ENCODE measurements at regions not wholly inside any gene's neighbourhood (a gene's known extent, or its start where the extent isn't known, plus 50 kb on each side); places are given as distances from the start of the nearest gene placed in this dataset.
"Not testable (repeated sequence)": the region's sequence is repeated elsewhere in the genome, so short reads cannot be mapped to it uniquely, and the experiment has no call there.

GRCh38 chr14:28245216-28245615, 521.4 kb upstream of the FOXG1 start:
- TF ChIP-seq ZNF274 (IDR thresholded peaks at IDR 0.05; ENCODE audit: low read depth, low read length) (no peak), SUZ12 (IDR thresholded peaks at IDR 0.05; ENCODE audit: extremely low read depth, insufficient read depth, insufficient read length) (no peak), YY1 (IDR thresholded peaks at IDR 0.05; ENCODE audit: insufficient read depth, insufficient read length) (no peak)
- H3K9me3 ChIP-seq (ENCODE audit: insufficient read depth, low read length) = no peaks in the 10 kb centered on the region
- H3K4me3 ChIP-seq (ENCODE audit: insufficient read length, low read depth) = no peak overlapping the region
- DNase-seq (ENCODE audit: low read depth, low spot score) = no peak
- H3K27me3 ChIP-seq (ENCODE audit: insufficient read depth, insufficient read length) = no peaks in the 10 kb centered on the region
- no peaks in the 10 kb centered on the region for H3K36me3 ChIP-seq (ENCODE audit: insufficient read depth, insufficient read length, low read length)
- no peak overlapping the region for H3K9ac ChIP-seq (ENCODE audit: insufficient read length, low read depth)
- no peaks in the 10 kb centered on the region for H3K4me1 ChIP-seq (ENCODE audit: insufficient read depth, insufficient read length)

- DNase-seq (ENCODE audit: low read depth, low spot score) = no peak
- Histone ChIP-seq H3K4me3 (ENCODE audit: insufficient read length, low read depth) (no peak overlapping the region), H3K27me3 (ENCODE audit: insufficient read depth, insufficient read length) (no peaks in the 10 kb centered on the region), H3K9me3 (ENCODE audit: insufficient read depth, low read length) (no peaks in the 10 kb centered on the region), H3K4me1 (ENCODE audit: insufficient read depth, insufficient read length) (no peaks in the 10 kb centered on the region), H3K9ac (ENCODE audit: insufficient read length, low read depth) (no peak overlapping the region), H3K36me3 (ENCODE audit: insufficient read depth, insufficient read length, low read length) (no peaks in the 10 kb centered on the region)
- no peak for TF ChIP-seq SUZ12 (IDR thresholded peaks at IDR 0.05; ENCODE audit: extremely low read depth, insufficient read depth, insufficient read length)
- TF ChIP-seq ZNF274 (IDR thresholded peaks at IDR 0.05; ENCODE audit: low read depth, low read length) = no peak
- TF ChIP-seq YY1 (IDR thresholded peaks at IDR 0.05; ENCODE audit: insufficient read depth, insufficient read length) = no peak
These were observed 519.1 kb upstream of the FOXG1 start for GRCh38 chr14:28247491-28247890.

- not testable (repeated sequence) for H3K9ac ChIP-seq (ENCODE audit: insufficient read length, low read depth); DNase-seq (ENCODE audit: low read depth, low spot score); H3K4me1 ChIP-seq (ENCODE audit: insufficient read depth, insufficient read length); H3K27me3 ChIP-seq (ENCODE audit: insufficient read depth, insufficient read length); H3K36me3 ChIP-seq (ENCODE audit: insufficient read depth, insufficient read length, low read length); H3K9me3 ChIP-seq (ENCODE audit: insufficient read depth, low read length); H3K4me3 ChIP-seq (ENCODE audit: insufficient read length, low read depth)
These were observed 514.5 kb upstream of the FOXG1 start for GRCh38 chr14:28252124-28252523.

GRCh38 chr14:28254768-28255167, 511.8 kb upstream of the FOXG1 start:
- Histone ChIP-seq H3K36me3 (ENCODE audit: insufficient read depth, insufficient read length, low read length) (no peaks in the 10 kb centered on the region), H3K9ac (ENCODE audit: insufficient read length, low read depth) (no peak overlapping the region), H3K27me3 (ENCODE audit: insufficient read depth, insufficient read length) (no peaks in the 10 kb centered on the region), H3K4me3 (ENCODE audit: insufficient read length, low read depth) (no peak overlapping the region), H3K9me3 (ENCODE audit: insufficient read depth, low read length) (no peaks in the 10 kb centered on the region), H3K4me1 (ENCODE audit: insufficient read depth, insufficient read length) (no peaks in the 10 kb centered on the region)
- no peak for TF ChIP-seq SUZ12 (IDR thresholded peaks at IDR 0.05; ENCODE audit: extremely low read depth, insufficient read depth, insufficient read length)
- TF ChIP-seq YY1 (IDR thresholded peaks at IDR 0.05; ENCODE audit: insufficient read depth, insufficient read length) = no peak
- TF ChIP-seq ZNF274 (IDR thresholded peaks at IDR 0.05; ENCODE audit: low read depth, low read length) = no peak
- DNase-seq (ENCODE audit: low read depth, low spot score) = no peak

GRCh38 chr14:28264306-28264705, 502.3 kb upstream of the FOXG1 start:
- DNase-seq (ENCODE audit: low read depth, low spot score) = no peak
- TF ChIP-seq ZNF274 (IDR thresholded peaks at IDR 0.05; ENCODE audit: low read depth, low read length) (no peak), YY1 (IDR thresholded peaks at IDR 0.05; ENCODE audit: insufficient read depth, insufficient read length) (no peak), SUZ12 (IDR thresholded peaks at IDR 0.05; ENCODE audit: extremely low read depth, insufficient read depth, insufficient read length) (no peak)
- H3K9me3 ChIP-seq (ENCODE audit: insufficient read depth, low read length) = peaks cover 6% of the 10 kb centered on the region; the same call in 1 of the 2 replicates
- H3K36me3 ChIP-seq (ENCODE audit: insufficient read depth, insufficient read length, low read length) = no peaks in the 10 kb centered on the region
- no peak overlapping the region for H3K9ac ChIP-seq (ENCODE audit: insufficient read length, low read depth)
- no peak overlapping the region for H3K4me3 ChIP-seq (ENCODE audit: insufficient read length, low read depth)
- H3K27me3 ChIP-seq (ENCODE audit: insufficient read depth, insufficient read length) = no peaks in the 10 kb centered on the region
- no peaks in the 10 kb centered on the region for H3K4me1 ChIP-seq (ENCODE audit: insufficient read depth, insufficient read length)

GRCh38 chr14:28272270-28272669, 494.3 kb upstream of the FOXG1 start:
- no peak overlapping the region for H3K9ac ChIP-seq (ENCODE audit: insufficient read length, low read depth)
- TF ChIP-seq SUZ12 (IDR thresholded peaks at IDR 0.05; ENCODE audit: extremely low read depth, insufficient read depth, insufficient read length) = no peak
- H3K36me3 ChIP-seq (ENCODE audit: insufficient read depth, insufficient read length, low read length) = no peaks in the 10 kb centered on the region
- no peaks in the 10 kb centered on the region; the same call in 1 of the 2 replicates for H3K9me3 ChIP-seq (ENCODE audit: insufficient read depth, low read length)
- H3K4me1 ChIP-seq (ENCODE audit: insufficient read depth, insufficient read length) = no peaks in the 10 kb centered on the region
- H3K4me3 ChIP-seq (ENCODE audit: insufficient read length, low read depth) = no peak overlapping the region
- no peak for DNase-seq (ENCODE audit: low read depth, low spot score)
- no peaks in the 10 kb centered on the region for H3K27me3 ChIP-seq (ENCODE audit: insufficient read depth, insufficient read length)

- H3K4me3 ChIP-seq (ENCODE audit: insufficient read length, low read depth) = no peak overlapping the region
- TF ChIP-seq ZNF274 (IDR thresholded peaks at IDR 0.05; ENCODE audit: low read depth, low read length) = no peak
- TF ChIP-seq YY1 (IDR thresholded peaks at IDR 0.05; ENCODE audit: insufficient read depth, insufficient read length) = no peak
- TF ChIP-seq SUZ12 (IDR thresholded peaks at IDR 0.05; ENCODE audit: extremely low read depth, insufficient read depth, insufficient read length) = no peak
- no peak for DNase-seq (ENCODE audit: low read depth, low spot score)
- H3K36me3 ChIP-seq (ENCODE audit: insufficient read depth, insufficient read length, low read length) = no peaks in the 10 kb centered on the region
- H3K27me3 ChIP-seq (ENCODE audit: insufficient read depth, insufficient read length) = no peaks in the 10 kb centered on the region
- H3K9ac ChIP-seq (ENCODE audit: insufficient read length, low read depth) = no peak overlapping the region
- no peaks in the 10 kb centered on the region for H3K9me3 ChIP-seq (ENCODE audit: insufficient read depth, low read length)
- H3K4me1 ChIP-seq (ENCODE audit: insufficient read depth, insufficient read length) = no peaks in the 10 kb centered on the region
These were observed 486.1 kb upstream of the FOXG1 start for GRCh38 chr14:28280530-28280929.

DNA sequence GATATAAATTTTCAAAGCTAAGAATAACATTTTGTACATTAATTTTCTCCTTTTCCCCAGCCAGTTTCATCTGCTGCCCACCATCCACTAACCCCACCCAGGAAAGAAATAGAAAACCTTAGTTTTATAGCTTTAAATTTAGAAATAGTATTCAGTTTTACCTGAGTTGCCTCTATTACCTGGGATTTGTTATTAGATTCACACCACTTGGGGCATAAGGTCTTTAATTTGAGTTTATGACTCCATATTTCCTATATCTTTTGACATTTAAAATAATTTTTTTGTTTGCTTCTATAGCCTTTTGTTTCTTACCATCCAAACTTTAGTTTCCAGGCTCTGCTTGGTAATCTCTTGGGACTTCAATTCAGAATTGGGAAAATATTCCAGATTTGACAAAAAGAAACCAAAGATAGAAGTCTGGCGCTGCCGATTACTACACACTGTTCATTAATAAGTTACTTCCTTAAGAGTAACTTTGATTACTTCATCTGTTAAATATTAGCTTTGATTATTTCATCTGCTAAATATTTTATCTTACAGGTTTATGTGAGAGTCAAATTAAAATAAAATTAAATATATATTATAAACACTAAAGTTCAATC, 485.5 kb upstream of the FOXG1 start:
- Histone ChIP-seq H3K9ac (ENCODE audit: insufficient read length, low read depth) (no peak overlapping the region), H3K4me3 (ENCODE audit: insufficient read length, low read depth) (no peak overlapping the region), H3K4me1 (ENCODE audit: insufficient read depth, insufficient read length) (no peaks in the 10 kb centered on the region), H3K9me3 (ENCODE audit: insufficient read depth, low read length) (no peaks in the 10 kb centered on the region), H3K27me3 (ENCODE audit: insufficient read depth, insufficient read length) (no peaks in the 10 kb centered on the region), H3K36me3 (ENCODE audit: insufficient read depth, insufficient read length, low read length) (no peaks in the 10 kb centered on the region)
- TF ChIP-seq SUZ12 (IDR thresholded peaks at IDR 0.05; ENCODE audit: extremely low read depth, insufficient read depth, insufficient read length) = no peak
- no peak for TF ChIP-seq YY1 (IDR thresholded peaks at IDR 0.05; ENCODE audit: insufficient read depth, insufficient read length)
- TF ChIP-seq ZNF274 (IDR thresholded peaks at IDR 0.05; ENCODE audit: low read depth, low read length) = no peak
- no peak for DNase-seq (ENCODE audit: low read depth, low spot score)
